Spinal cord (tissue), 9 donors: ENCODE measurements at regions not wholly inside any gene's neighbourhood (a gene's known extent, or its start where the extent isn't known, plus 50 kb on each side); places are given as distances from the start of the nearest gene placed in this dataset.
"Not testable (repeated sequence)": the region's sequence is repeated elsewhere in the genome, so short reads cannot be mapped to it uniquely, and the experiment has no call there.

ENCODE experiments used
- DNase-seq, 6 donors: peaks; one replicate each; pipeline versions ENCODE4 v3.0.0 to v3.0.0-alpha.2; 2013 to 2015; ENCODE audit warnings: low spot score in 6 of 6, low read depth in 4 of 6
- H3K27ac ChIP-seq: one replicate; pipeline ENCODE4 v1.5.1; 2013; ENCODE audit warnings: low read depth, low read length, control low read depth
- H3K27me3 ChIP-seq: one replicate; pipeline ENCODE4 v1.6.1; 2013; ENCODE audit warnings: low read length; ENCODE audit not compliant: control insufficient read depth, insufficient read depth
- H3K36me3 ChIP-seq: one replicate; pipeline ENCODE4 v1.6.1; 2013; ENCODE audit warnings: low read length; ENCODE audit not compliant: control insufficient read depth, insufficient read depth
- H3K4me1 ChIP-seq: one replicate; pipeline ENCODE4 v1.6.1; 2013; ENCODE audit warnings: low read length; ENCODE audit not compliant: control insufficient read depth, insufficient read depth
- H3K4me3 ChIP-seq: one replicate; pipeline ENCODE4 v1.5.1; 2013; ENCODE audit warnings: low read depth, low read length, control low read depth
- H3K9me3 ChIP-seq: one replicate; pipeline ENCODE4 v1.6.1; 2013; ENCODE audit warnings: low read length; ENCODE audit not compliant: control insufficient read depth, insufficient read depth
- WGBS: methylation state at CpG from one replicate; pipeline ENCODE4 v1.1.5; 2013; ENCODE audit warnings: missing lambda C conversion rate; ENCODE audit not compliant: insufficient coverage; 5-methylcytosine and 5-hydroxymethylcytosine counted together
- donor health status: healthy.

DNA sequence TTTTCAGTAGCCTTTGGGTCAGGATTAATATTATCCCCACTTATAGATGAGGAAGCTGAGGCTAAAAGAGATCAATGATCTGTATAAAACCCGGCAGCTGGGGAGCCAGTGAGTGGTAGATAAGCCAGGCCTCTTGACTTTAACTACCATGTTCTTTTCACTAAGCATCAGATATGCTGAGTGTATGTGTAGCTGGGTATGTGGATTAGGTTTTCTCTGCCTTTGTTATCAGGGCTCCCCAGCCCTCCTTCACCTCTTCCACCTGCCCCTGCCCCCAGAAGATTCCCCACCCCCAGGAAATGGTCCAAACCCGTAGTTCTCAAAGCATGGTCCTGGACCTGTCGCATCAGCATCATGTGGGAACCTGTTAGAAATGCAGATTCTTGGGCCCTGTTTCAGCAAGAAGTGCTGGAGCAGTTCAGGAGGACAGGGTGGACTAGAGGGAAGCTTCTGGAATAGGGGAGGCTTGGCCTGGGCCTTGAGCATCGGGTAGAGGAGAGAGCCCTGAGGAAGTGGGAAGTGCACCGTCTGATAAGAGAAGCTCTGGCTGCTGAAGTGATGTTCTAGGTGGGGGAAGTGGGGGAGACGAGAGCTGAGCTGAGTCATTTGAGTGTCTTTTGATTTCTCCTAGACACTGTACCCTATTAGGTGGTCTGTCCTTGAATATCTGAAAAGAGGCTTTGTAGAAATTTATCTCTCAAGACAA lies 101.3 kb downstream of the HIF1AN start:
- DNase-seq = no peak
- H3K27me3 ChIP-seq = peaks cover 8% of the 10 kb centered on the region
- H3K4me3 ChIP-seq = no peak overlapping the region
- no peak overlapping the region for H3K27ac ChIP-seq
- no peaks in the 10 kb centered on the region for H3K36me3 ChIP-seq
- H3K9me3 ChIP-seq = no peaks in the 10 kb centered on the region
- WGBS = 62% methylated on average over 4 of the region's 6 CpGs
- H3K4me1 ChIP-seq = peaks cover 8% of the 10 kb centered on the region

DNA sequence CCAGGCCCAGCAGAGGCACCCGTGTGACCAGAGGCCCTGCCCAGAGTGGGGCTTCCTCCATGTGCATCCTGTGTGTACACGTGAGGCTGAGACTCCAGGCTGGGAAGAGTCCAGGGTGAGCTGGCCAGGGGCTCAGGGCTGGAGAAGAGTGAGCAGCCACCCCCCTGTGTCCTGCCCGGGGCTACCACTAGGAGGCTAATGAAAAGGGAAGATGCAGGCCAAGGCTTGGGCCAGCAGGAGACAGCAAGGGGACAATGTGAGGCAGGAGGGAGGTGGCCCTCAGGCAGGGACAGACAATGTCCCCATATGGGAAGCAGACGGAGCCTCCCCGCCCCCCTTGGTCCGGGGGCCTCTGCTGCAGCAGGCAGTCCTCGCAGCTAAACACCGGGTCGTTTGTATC lies 102.0 kb downstream of the HIF1AN start:
- Histone ChIP-seq H3K27me3 (peaks cover 8% of the 10 kb centered on the region), H3K4me3 (no peak overlapping the region), H3K27ac (no peak overlapping the region), H3K4me1 (peaks cover 8% of the 10 kb centered on the region), H3K36me3 (no peaks in the 10 kb centered on the region), H3K9me3 (no peaks in the 10 kb centered on the region)
- WGBS = 4% methylated on average over 9 of the region's 9 CpGs
- DNase-seq = peak in 2 of 6 donors; percentile 14 to 53

DNA sequence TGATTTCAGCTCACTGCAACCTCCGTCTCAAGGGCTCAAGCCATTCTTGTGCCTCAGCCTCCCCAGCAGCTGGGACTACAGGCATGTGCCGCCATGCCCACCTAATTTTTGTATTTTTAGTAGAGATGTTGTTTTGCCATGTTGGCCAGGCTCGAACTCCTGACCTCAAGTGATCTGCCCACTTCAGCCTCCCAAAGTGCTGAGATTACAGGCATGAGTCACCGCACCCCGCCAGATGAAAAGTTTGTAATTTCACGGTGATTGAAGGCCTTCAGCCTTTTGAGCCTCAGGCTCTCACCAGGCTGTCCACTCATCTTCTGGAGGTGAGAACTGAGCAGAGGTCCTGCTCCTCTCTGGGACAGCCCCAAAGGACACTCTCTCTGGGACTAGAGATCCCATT lies 103.2 kb downstream of the HIF1AN start:
- H3K27me3 ChIP-seq, H3K4me1 ChIP-seq, DNase-seq, H3K4me3 ChIP-seq, H3K27ac ChIP-seq, H3K36me3 ChIP-seq, H3K9me3 ChIP-seq: not testable (repeated sequence)
- 85% methylated on average over 5 of the region's 6 CpGs for WGBS

DNA sequence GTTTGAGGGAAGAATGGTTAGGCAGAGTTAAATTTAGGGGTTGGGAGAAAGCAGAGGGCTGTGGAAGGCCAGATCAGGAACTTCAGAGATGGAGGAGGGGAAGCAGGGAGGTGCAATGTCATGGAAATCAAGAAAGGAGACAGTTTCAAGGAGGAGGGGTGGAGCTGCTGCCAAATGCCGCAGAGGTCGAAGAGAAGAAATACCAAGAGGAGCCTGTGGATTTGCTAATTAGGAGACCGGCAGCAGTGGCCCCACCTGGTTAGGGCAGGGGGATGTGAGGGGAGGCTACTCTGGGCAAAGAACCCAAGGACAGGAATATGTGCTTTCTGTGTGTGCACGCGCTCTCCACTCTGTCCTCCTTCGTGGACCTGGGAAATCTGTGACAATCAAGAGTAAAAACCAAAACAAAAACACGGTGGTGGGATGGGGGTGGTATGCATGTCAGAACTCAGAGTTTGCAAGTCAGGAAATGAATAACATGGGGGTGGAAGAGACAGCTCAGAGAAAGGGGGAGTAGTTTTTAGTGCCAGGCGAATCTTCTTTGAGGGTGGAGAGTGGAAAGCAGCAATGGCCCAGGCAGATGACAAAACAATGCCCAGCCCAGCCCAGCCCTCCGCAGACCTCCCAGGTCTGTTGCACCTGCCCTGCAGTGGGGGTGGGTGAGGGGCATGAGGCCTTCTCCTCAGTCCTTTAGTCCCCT lies 102.9 kb upstream of the PAX2 start:
- H3K4me1 ChIP-seq = peaks cover 8% of the 10 kb centered on the region
- DNase-seq = no peak
- no peak overlapping the region for H3K27ac ChIP-seq
- H3K4me3 ChIP-seq = no peak overlapping the region
- 15% methylated on average over 4 of the region's 9 CpGs for WGBS
- H3K9me3 ChIP-seq = no peaks in the 10 kb centered on the region
- peaks cover 25% of the 10 kb centered on the region for H3K27me3 ChIP-seq
- no peaks in the 10 kb centered on the region for H3K36me3 ChIP-seq

DNA sequence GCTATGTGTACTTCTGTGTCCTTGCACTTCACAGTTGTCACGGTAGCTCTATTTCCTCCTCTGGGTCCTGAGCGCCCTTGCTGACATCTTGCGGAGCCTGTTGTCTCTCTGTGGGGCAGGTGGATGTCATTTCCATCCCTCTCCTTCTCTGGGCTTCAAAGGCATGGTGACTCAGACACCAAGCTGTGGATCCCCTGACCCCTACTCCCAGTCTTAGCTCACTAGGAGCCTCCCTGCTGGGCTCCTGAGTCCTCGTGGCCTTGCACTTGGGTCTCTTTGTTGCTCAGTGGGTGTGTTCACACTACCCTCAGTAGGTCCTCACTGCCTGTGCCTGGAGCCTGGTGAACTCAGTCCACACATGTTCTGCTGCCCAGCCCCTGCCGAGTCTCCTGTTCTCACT lies 100.3 kb upstream of the PAX2 start:
- DNase-seq = no peak
- Histone ChIP-seq H3K27ac (no peak overlapping the region), H3K4me3 (no peak overlapping the region), H3K4me1 (no peaks in the 10 kb centered on the region), H3K9me3 (no peaks in the 10 kb centered on the region), H3K36me3 (no peaks in the 10 kb centered on the region), H3K27me3 (peaks cover 21% of the 10 kb centered on the region)
- 71% methylated on average over 4 of the region's 5 CpGs for WGBS

DNA sequence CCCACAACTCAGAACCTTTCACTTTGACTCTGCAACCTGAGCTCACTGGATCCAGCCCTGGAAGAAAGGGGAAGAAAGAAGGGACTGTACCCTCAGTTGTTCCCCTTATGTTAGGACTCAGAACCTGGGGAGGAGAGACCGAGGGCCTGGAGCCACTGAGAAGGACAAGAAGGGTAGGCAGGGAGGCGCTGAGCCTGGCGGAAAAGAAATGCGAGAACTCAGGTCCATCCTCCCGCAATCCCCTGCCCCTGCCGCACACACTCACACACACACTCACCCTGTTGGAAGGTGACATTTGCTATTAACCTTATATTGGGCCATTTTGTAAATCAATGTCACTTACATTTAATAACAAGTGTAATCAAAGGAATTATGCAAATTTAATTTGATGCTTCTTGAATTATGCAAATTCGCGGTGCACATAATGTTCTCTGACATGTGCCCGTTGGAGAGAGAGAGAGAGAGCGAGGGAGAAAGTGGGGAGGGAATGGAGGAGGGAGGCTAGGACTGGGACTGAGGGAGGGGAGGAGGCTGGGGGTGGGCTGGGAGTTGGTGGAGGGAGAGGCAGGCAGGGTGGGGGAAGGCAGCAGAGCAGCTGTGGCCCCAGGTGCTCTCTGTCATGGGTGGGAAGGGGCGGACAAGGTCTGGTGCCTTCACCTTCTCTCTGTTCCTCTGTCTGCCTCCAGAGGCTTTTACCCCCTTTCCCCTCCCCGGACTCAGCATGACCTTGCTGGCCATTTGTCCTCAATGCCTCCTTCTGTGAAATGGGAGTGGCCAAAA lies 99.6 kb upstream of the PAX2 start:
- H3K4me1 ChIP-seq = no peaks in the 10 kb centered on the region
- H3K4me3 ChIP-seq = no peak overlapping the region
- H3K27me3 ChIP-seq = peaks cover 20% of the 10 kb centered on the region
- H3K36me3 ChIP-seq = no peaks in the 10 kb centered on the region
- no peaks in the 10 kb centered on the region for H3K9me3 ChIP-seq
- WGBS = 27% methylated on average over 4 of the region's 12 CpGs
- no peak for DNase-seq
- H3K27ac ChIP-seq = no peak overlapping the region

DNA sequence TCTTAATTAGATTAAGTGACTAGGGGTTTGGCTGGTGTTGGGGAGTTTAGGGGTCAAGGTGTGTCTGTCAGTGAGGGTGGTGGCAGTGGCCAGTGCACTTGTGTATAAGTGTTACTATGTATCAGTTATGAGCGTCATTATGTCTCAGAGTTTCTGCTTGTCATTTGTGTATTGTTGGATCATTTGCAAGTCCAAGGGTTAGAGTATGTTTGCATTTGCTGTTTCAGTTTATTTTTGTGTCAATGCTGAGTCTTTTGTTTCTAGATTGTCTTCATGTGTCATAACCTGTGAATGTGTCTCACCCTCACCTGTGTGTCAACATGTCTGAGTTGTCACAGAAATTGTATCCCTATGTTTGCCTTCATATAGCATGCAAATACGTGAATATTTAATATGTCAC lies 97.5 kb upstream of the PAX2 start:
- whole genome bisulfite sequencing = no CpG with 5 or more reads among the region's 2 CpGs
- H3K27ac ChIP-seq = no peak overlapping the region
- H3K27me3 ChIP-seq = peaks cover 26% of the 10 kb centered on the region
- H3K36me3 ChIP-seq = no peaks in the 10 kb centered on the region
- no peak for DNase-seq
- H3K9me3 ChIP-seq = no peaks in the 10 kb centered on the region
- H3K4me1 ChIP-seq = peaks cover 2% of the 10 kb centered on the region
- H3K4me3 ChIP-seq = no peak overlapping the region

DNA sequence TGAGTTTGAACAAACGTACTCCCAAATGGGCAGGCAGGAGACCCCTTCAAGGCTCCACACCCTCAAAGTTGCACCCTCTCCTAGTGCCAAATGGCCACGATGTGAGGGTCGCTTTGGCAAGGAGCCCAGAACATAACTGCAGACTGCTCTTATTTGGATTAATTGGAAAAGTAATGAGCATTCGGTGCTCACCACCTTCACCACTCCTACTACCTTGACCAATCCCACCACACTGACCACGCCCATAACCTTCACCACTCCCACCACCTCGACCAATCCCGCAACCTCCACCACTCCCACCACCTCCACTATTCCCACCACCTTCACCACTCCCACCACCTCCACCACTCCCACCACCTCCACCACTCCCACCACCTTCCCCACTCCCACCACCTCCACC lies 94.7 kb upstream of the PAX2 start:
- H3K4me1 ChIP-seq = peaks cover 28% of the 10 kb centered on the region
- peaks cover 40% of the 10 kb centered on the region for H3K27me3 ChIP-seq
- H3K36me3 ChIP-seq = no peaks in the 10 kb centered on the region
- no peak for DNase-seq
- no peak overlapping the region for H3K27ac ChIP-seq
- H3K4me3 ChIP-seq = no peak overlapping the region
- 94% methylated on average over 4 of the region's 7 CpGs for WGBS
- H3K9me3 ChIP-seq = no peaks in the 10 kb centered on the region

DNA sequence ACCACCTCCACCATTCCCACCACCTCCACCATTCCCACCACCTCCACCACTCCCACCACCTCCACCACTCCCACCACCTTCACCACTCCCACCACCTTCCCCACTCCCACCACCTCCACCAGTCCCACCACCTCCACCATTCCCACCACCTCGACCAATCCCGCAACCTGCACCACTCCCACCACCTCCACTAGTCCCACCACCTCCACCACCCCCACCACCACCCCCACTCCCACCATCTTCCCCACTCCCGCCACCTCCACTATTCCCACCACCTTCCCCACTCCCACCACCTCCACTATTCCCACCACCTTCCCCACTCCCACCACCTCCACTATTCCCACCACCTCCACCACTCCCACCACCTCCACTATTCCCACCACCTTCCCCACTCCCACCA lies 94.3 kb upstream of the PAX2 start:
- H3K9me3 ChIP-seq, H3K4me3 ChIP-seq, H3K36me3 ChIP-seq, DNase-seq, H3K27ac ChIP-seq: not testable (repeated sequence)
- WGBS = no CpG with 5 or more reads among the region's 3 CpGs
- Histone ChIP-seq H3K4me1 (peaks cover 32% of the 10 kb centered on the region), H3K27me3 (peaks cover 44% of the 10 kb centered on the region)
